HG03378 (cell line): ENCODE measurements at regions not wholly inside any gene's neighbourhood (a gene's known extent, or its start where the extent isn't known, plus 50 kb on each side); places are given as distances from the start of the nearest gene placed in this dataset.
"Not testable (repeated sequence)": the region's sequence is repeated elsewhere in the genome, so short reads cannot be mapped to it uniquely, and the experiment has no call there.

Experiments used
- ATAC-seq: cut with Tn5 transposase; IDR thresholded peaks from one replicate; pipeline ENCODE4 v1.9.1; 2021; ENCODE audit warnings: mild to moderate bottlenecking, moderate library complexity; ENCODE audit not compliant: unreplicated experiment

DNA sequence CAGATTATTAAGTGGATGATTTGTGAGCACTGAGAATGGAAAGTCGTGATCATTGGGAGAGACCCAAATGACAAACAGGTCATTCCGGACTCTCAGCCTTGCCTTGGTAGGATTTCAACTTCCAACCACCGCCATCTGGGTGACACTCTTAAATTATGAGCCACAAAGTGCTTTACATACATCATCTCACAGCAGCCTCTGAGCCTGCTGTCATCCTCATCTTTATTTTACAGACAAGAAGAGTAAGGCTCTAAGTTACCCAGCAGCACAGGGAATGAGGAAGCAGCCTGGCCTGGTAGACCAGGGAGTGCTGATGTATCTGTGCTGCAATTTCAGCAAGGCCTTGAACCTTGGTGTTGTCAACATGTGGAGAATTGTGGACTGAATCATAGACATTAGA is 105.8 kb upstream of the TRIM2 start:
- ATAC-seq, result no peak

DNA sequence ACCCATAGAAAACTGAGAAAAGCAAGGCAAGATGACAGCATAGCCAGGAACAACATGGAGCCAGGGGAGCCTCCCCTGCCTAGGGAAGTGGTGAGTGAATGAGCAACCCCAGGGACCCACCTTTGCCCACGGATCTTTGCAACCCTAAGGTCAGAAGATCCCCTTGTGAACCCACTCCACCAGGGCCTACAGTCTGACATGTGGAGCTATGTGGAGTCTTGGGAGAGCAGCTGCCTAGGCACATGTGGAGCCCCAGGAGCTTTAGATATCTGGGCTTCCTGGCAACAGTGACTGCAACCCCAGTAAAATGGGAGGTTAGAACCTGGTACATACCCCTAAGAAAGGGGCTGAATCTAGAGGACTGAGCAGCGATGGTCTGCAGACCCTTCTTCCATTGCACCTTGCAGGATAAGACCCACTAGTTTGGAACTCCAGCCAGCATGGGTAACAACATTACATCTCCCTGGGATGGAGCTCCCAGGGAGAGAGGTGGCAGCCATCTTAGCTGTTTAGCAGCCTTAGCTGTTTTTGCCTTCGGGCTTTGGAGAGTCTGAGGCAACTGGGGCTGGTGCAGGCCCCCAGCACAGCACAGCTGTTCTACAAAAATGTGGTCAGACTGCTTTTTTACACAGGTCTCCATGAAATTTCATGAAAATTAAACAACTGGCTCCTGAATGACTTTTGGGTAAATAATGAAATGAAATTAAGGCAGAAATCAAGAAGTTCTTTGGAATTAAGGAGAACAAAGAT is 104.7 kb upstream of the TRIM2 start:
- ATAC-seq, result no peak

DNA sequence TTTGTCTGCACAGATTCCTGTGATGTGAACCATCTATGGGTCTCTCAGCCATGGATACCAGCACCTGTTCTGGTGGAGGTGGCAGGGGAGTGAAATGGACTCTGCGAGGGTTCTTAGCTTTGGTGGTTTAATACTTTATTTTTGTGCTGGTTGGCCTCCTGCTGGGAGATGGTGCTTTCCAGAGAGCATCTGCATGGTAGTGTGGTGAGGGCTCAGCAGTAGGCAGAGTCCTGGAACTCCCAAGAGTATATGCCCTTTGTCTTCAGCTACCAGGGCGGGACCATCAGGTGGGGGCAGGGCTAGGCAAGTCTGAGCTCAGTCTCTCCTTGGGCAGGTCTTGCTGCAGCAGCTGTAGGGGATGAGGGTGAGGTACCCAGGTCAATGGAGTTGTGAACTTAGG is 97.5 kb upstream of the TRIM2 start:
- not testable (repeated sequence) for ATAC-seq

DNA sequence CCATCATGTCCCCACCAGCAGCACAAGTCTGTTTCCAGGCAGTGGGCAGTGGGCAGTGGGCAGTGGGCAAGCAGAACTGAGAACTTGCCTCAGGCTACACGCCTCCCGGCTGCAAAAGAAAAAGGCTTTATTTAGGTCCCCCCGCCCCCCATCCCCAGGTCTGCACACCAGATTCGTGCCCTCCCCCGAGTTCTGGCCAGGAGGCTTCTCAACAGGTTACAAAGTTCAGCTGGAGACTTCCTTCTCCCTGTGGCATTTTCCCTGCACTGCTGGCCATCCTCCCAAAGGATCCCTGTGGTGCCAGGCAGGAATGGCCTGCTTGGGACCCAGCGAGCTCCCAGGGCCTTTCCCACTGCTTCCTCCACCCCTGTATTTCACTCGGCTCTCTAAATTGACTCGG is 97.0 kb upstream of the TRIM2 start:
- ATAC-seq, result no peak

DNA sequence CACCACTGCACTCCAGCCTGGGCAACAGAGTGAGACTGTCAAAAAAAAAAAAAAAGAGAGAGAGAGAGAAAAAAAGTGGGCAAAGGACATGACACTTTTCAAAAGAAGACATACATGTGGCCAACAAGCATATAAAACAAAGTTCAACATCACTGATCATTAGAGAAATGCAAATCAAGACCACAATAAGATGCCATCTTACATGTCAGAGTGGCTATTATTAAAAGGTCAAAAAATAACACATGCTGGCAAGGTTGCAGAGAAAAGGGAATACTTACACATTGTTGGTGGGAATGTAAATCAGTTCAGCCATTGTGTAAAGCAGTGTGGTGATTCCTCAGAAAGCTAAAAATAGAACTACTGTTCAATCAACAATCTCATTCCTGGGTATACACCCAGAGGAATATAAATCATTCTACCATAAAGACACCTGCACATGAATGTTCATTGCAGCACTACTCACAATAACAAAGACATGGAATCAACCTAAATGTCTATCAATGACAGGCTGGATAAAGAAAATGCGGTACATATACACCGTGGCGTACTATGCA is 94.9 kb upstream of the TRIM2 start:
- ATAC-seq, result no peak

DNA sequence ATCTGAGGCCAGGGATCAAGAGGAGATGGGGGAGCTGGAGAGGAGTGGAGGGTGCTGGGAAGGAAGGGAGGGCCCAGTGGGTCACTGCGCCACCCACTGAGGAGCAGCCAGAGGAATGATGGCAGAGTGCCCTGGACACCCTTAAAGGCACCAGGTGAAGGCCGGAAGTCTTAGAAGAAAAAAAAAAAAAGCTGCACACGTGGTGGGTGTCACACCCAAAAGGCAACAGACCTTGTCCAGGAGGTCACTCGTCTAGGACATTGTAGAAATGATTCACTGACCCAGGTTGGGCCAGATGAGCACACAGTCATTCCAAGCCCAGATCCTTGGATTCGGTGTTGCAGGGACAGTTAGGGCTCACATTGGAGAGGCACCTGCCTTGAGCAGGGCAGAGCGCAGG is 93.5 kb upstream of the TRIM2 start:
- no peak for ATAC-seq

DNA sequence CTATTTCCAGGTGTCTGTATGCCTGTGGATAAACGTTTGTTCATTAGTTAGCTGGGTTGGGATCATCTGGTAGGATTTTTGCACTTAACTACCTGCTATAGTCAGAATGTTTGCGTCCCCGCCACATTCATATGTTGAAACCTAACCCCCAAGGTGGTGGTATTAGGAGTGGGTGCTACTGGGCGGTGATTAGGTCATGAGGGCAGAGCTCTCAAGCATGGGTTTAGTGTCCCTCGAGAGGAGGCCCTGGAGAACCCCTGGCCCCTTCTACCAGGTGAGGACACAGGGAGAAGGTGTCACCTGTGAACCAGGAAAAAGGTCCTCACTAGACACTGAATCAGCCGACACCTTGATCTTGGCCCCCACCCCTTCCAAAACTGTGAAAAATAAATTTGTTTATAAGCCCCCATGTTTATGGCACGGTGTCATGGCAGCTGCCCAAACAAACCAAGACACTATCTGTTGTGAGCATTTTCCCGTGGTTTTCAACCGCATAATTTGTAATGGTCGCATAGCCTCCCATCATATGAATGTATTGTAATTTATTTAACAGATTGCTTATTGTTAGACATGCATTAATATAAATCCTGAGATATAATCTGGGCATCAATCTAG is 92.7 kb upstream of the TRIM2 start:
- no peak for ATAC-seq

DNA sequence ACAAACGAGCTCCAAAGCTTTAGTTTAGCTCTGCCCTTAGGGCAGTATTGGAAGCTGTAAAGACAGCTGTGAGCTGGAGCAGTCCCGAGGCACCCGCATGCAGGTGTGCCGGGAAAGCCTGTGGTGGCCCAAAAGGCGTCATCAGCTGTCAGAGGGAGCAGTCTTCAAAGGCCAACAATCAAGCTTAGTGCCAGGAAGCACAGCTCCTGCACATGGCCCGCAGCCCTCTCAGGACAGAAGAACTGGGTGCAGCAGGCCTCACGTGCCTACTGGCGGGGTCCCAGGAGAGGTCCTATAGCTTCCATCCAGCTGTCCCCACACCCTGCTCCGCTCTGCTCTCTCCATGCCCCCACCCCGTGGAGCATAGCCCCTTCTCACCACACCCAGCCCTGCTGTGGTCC is 92.2 kb upstream of the TRIM2 start:
- ATAC-seq, result no peak

DNA sequence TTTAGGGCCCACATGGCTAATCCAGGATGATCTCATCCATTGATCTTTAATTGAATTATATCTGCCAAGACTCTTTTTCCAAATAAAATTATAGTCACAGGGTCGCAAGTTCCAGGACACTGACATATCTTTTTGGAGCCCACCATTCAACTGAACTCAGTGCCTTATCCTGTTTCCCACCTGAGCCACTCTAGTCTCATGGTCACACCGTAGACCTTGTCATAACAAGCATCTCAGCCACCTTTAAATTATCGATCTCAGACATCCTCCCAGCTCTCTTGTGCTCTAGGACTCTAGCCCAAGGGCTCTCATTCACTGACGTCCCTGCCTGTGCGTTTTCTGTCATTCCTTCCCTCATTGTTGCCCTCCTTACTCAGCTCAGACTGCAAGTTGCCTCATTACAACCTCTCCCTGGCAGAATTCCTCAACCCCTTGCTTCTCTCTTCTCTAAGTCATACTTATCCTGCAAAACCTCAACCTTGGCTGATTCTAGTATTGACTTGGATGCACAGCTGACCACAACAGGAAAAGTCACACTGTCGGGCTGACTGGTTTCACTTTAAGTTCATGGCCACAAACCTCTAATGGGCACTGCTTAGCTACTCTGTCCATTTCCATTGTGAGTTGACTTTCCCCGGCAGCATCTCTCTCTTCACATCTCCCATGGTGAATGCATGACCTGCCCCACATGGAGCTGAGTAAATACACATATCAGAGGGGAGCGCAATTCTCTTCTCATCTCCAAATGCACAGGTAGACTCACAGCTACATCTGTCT is 91.0 kb upstream of the TRIM2 start:
- ATAC-seq, result no peak

DNA sequence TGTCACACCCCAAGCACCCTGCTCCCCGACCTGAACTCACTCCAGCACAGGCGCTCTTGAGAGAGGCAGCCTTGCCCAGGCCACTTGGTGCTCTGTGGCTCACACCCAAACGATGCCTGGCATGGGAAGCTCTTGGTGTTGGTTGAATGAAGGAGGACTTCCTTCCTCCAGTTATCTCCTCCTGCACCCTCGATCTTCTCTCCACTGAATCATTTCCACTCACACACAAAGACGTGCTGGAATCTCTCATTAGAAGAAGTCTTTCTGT is 90.5 kb upstream of the TRIM2 start:
- ATAC-seq, result no peak

DNA sequence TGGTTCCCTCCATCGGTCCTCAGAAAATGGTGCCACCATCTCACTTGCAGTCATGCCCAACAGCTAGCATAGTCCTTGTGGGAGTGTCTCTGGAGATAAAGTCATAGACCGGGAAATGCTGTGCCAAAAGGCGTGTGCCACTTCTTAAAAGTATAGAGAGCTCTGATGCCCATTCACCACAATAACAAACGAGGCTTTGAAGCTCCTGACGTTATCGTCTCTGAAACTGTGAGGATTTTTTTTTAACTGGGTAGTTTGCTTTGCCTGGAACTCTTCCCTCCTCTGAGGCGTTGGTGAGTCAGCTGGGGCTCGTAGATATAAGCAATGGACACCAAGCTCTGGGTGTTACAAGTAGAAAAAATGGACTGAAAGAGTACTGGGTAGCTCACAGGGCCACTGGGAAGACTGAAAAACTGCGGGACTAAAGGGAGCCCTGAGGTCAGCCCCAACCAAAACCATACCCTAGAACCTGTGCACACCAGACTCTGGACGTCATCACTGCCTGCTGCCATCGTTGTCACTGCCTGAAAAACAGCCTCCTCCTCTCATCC is 89.4 kb upstream of the TRIM2 start:
- ATAC-seq, result no peak

DNA sequence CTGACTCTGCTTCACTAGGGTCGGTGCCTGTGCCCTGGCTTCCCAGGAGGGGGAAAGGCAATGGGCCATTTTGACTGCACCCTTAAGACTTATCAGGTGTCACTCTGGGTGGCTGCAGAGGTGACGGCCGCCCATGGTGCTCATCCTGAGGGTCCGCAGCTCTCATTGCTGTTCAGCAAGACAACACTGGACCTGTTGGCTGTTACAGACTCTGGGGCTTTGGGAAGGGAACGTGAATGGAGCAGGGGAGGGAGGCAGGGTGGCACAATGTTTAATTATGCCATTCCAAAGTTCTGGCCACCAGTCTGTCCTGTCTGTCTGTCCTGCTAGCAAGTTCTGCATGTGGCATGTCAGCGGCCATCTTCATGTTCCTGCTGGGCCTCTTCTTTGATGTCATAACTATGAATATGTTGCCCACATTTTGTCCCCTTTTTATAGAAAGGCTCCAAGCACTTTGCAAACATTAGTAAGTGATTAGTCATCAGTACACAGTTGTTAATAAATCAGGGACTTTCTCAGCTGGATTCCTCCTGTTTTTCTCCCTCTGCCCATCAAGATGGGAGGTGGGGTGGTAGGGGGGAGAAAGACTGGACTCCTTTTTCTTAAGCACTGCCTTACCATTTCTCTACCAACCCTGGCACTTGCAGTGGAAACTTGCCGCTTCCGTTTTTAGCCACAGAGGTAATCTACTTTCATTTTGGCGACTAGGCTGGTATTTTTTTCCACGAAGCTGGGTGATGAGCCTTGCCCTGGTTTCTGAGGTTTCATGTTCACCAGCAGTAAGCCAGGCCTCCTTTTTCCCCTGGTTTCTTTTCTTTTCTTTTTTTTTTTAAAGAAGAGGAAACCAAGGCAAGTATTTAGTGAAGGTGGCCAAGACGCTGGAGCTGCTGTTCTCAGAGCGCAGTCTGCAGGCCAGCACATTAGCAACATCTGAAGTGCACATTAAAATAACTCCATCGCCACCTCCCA is 88.6 kb upstream of the TRIM2 start:
- ATAC-seq, result peak; percentile 82

DNA sequence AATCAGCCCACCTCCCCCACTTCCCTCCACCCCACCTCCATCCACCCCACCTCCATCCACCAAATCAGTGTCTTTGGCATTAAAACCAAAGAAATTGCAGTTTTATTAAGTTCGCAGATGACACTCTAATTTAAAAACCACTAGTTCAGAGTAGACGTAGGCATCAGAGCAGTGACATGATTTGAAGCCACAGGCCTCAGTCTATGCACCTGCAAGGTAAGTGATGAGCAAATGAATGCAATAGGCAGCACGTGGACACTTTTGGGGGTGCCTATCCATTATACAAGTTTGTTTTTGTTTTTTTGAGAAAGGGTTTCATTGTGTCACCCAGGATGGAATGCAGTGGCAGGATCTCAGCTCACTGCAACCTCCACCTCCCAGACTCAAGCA is 88.0 kb upstream of the TRIM2 start:
- ATAC-seq, result no peak

DNA sequence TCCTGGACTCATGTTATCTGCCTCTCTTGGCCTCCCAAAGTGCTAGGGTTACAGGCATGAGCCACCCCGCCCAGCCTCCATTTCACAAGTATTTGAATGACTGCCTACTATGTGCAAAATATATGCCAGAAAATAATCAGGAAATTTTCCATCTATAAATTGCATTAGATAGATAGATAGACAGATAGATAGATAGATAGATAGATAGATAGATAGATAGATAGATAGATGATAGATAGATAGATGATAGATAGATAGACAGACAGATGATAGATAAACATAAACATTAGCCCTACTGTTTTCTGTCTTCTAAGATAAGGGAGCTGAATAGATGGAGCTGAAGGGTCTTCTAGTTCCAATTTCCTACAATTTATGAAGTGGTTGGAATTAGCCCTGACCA is 87.4 kb upstream of the TRIM2 start:
- no peak for ATAC-seq

DNA sequence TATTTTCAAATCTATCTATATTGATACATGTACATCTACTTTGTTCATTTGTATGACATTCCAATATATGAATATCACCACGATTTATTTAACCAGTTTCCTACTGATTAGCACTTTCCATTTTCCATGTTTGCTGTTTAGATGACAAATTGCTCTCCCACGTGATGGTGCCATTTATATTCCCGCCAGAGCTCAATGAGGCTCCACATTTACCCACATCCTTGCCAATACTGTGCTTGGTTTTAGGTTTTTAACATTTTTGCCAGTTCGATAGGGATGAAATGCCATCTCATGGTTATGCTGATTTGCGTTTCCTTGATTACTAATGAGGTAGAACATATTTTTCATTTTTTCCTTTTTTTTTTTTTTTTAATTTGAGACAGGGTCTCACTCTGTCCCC is 86.7 kb upstream of the TRIM2 start:
- no peak for ATAC-seq

DNA sequence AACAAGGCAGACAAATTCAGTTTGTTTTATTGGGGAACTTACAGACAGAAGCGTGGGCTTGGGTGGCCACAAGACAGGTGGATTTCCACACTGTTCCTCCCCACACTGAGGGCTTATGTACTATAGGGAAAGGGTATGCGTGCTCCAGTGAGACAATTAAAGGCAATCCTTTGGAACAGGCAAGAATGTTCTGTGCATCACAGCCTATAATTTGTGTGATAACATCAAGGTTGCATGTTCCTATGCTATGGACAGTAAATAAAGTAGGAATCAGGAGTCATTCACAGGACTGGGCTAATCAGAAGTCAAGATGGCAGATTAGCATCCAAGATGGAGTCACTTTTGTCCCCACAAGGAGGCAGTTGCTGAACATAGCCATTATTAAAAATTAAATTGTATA is 84.6 kb upstream of the TRIM2 start:
- no peak for ATAC-seq

DNA sequence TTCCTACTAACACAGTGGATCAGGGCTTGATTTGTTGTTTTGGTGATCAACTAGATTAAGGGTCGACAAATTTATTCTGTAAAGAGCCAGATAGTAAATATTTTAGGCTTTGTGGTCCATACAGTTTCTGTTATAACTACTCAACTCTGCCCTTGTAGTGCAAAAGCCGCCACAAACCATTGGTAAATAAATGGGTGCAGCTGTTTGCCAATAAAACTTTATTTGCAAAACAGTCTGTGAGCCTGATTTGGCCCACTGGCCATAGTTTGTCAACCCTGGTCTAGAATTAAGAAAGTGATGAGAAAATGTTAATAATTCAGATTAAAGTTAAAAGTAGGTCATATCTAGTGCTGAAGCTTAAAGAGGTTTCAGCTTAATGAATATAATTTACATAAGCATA is 84.0 kb upstream of the TRIM2 start:
- ATAC-seq, result no peak

DNA sequence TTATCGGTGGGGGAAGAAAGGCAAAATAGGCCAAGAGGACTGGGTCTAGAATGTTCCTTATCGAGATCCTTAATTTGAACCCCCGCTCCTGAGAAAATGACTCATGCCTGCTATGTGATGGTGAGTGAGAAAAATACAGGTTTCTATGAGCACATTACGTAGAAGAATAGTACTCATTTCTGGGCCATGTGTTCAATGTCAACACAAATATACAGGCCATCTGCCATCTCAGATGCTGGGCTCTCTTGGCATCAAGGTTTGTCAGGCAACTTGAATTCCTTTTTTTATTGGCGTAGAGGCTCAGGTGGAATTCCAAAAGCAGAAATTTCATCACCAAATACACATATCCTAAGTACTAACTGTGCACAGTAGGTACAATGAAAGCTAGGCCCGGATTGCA is 81.4 kb upstream of the TRIM2 start:
- no peak for ATAC-seq

DNA sequence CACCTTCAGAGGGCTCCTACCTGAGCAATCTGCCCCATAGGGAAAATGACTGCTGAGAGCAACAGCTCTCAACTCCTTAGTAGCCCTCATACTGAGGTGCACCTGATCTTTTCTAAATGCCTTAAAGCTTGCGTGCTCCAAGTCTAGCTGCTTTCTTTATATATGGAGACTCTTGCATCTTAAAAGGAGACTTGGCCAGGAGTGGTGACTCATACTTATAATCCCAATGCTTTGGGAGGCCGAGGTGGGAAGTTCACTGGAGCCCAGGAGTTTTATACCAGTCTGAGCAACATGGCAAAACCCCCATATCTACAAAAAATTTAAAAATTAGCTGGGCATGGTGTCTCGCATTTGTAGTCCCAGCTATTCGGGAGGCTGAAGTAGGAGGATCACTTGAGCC is 78.1 kb upstream of the TRIM2 start:
- no peak for ATAC-seq

DNA sequence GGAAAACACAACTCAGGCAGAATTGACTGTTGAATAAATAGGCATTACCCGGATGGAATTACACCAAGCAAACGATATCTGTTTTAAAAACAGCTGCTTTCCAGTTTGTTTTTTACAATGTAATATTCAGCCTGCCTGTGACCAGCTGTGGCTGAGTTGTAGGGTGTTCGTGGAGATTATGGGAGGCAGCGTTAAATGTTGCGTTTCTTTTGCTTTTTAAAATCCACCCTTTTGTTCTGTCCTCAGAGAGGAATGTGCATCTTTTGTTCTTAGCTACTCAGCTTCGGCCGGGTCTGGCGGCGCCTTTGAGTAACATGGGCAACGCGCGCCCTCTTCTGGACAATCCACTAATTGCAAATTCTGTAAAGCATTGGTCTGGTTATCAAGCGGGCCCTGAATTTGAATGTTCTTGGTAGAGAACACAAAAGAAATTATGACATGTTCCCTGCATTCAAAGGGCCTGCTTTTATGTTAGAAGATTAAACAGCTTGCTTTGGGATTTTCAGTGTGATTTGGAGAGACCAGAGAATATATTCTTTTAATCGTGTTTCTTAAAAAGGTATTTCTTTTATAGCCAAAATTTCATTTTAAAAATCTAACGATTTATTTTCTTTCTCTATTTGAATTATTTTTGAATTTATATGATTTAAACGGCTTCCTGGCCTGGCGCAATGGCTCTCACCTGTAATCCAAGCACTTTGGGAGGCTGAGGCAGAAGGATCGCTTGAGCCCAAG is 76.3 kb upstream of the TRIM2 start:
- ATAC-seq, result no peak
